MM.1S (cell line): ENCODE measurements at regions not wholly inside any gene's neighbourhood (a gene's known extent, or its start where the extent isn't known, plus 50 kb on each side); places are given as distances from the start of the nearest gene placed in this dataset.

ENCODE experiments used
- DNase-seq: peaks from one replicate; pipeline ENCODE4 v3.0.0-alpha.2; 2015
- H2AFZ ChIP-seq: fragments of 300-600 bp; sonication (generic); 2 replicates; pipeline ENCODE4 v1.6.0; 2016; ENCODE audit warnings: antibody characterized with exemption, low read length
- H3F3A ChIP-seq: fragments of 300-600 bp; sonication (generic); 2 replicates; pipeline ENCODE4 v1.6.1; 2016; ENCODE audit warnings: mild to moderate bottlenecking, antibody characterized with exemption, low read length, moderate library complexity, mixed read lengths; ENCODE audit not compliant: insufficient read depth
- H3K27ac ChIP-seq: fragments of 300-600 bp; sonication (generic); 2 replicates; pipeline ENCODE4 v1.5.1; 2016; ENCODE audit warnings: mild to moderate bottlenecking, low read length
- H3K27me3 ChIP-seq: fragments of 300-600 bp; sonication (generic); replicated peaks from 2 replicates; pipeline ENCODE4 v1.6.0; 2016; ENCODE audit warnings: low read length; ENCODE audit not compliant: insufficient read depth
- H3K36me3 ChIP-seq: fragments of 300-600 bp; sonication (generic); replicated peaks from 2 replicates; pipeline ENCODE4 v1.6.1; 2016; ENCODE audit warnings: mild to moderate bottlenecking, low read length, mixed read lengths; ENCODE audit not compliant: insufficient read depth
- H3K4me1 ChIP-seq: fragments of 300-600 bp; sonication (generic); 2 replicates; pipeline ENCODE4 v1.6.1; 2016; ENCODE audit warnings: low read length, mixed read lengths
- H3K4me2 ChIP-seq: fragments of 300-600 bp; sonication (generic); 2 replicates; pipeline ENCODE4 v1.6.0; 2016; ENCODE audit warnings: low read depth, low read length
- H3K4me3 ChIP-seq: fragments of 300-600 bp; sonication (generic); 2 replicates; pipeline ENCODE4 v1.5.1; 2016; ENCODE audit warnings: low read length, mixed read lengths
- H3K79me2 ChIP-seq: fragments of 300-600 bp; sonication (generic); 2 replicates; pipeline ENCODE4 v1.6.1; 2016; ENCODE audit warnings: mixed run types, low read length, mixed read lengths
- H3K9ac ChIP-seq: fragments of 300-600 bp; sonication (generic); 2 replicates; pipeline ENCODE4 v1.6.1; 2016; ENCODE audit warnings: low read length, mixed read lengths
- H3K9me2 ChIP-seq: fragments of 300-600 bp; sonication (generic); replicated peaks from 2 replicates; pipeline ENCODE4 v1.6.1; 2016; ENCODE audit warnings: mild to moderate bottlenecking, low read length, mixed read lengths; ENCODE audit not compliant: insufficient read depth
- H3K9me3 ChIP-seq: fragments of 300-600 bp; sonication (generic); replicated peaks from 2 replicates; pipeline ENCODE4 v1.6.1; 2016; ENCODE audit warnings: mild to moderate bottlenecking, low read length, mixed read lengths; ENCODE audit not compliant: insufficient read depth
- H4K20me1 ChIP-seq: fragments of 300-600 bp; sonication (generic); 2 replicates; pipeline ENCODE4 v1.6.1; 2016; ENCODE audit warnings: mild to moderate bottlenecking, low read length, moderate library complexity, mixed read lengths; ENCODE audit not compliant: insufficient read depth
- EZH2 ChIP-seq: fragments of 300-600 bp; sonication (generic); optimal IDR thresholded peaks from 2 replicates; pipeline ENCODE3; 2017; ENCODE audit warnings: low read depth, mild to moderate bottlenecking, antibody characterized with exemption, low read length, mixed read lengths
- EZH2phosphoT487 ChIP-seq: fragments of 300-600 bp; sonication (generic); IDR thresholded peaks from 2 replicates; pipeline ENCODE4 v1.6.1; 2018; ENCODE audit warnings: antibody characterized with exemption, low read length
- TF ChIP-seq, protein P1 (sequence below): fragments of 300-600 bp; sonication (generic); IDR thresholded peaks from 2 replicates; pipeline ENCODE4 v1.5.1; 2016; ENCODE audit warnings: antibody characterized with exemption, low read length, mixed read lengths

DNA sequence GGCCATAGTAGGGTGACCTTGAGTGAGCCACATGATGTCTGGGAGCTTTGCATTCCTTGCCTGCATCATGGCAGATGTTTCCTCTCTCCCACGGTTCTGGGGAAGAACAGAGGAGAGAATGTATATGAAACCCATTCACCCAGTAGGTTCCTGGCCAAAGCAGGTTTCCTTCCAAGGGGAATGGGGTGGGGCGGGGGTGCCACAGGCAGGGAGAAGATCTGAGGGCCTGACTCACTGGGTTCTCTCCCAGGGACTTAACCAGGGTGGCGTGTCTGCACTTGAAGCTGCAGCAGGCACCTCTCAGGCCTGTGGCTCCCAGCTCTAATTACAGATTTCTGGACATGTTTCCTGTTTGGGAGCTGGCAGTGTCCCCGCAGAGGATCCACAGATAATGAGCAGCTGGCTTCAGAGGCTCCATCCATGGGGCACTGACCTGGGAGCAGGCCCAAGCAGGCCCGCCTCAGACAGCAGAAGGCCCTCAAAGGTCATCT lies 50.2 kb upstream of the ZMIZ1 start:
- Histone ChIP-seq H3K36me3 (no peaks in the 10 kb centered on the region), H3K4me3 (no peak overlapping the region), H3F3A (peaks cover 7% of the 10 kb centered on the region), H3K9me2 (no peaks in the 10 kb centered on the region), H3K9ac (no peak overlapping the region), H3K27ac (no peak overlapping the region), H2AFZ (no peak overlapping the region), H3K4me2 (no peak overlapping the region), H3K27me3 (no peaks in the 10 kb centered on the region), H3K9me3 (no peaks in the 10 kb centered on the region), H4K20me1 (no peaks in the 10 kb centered on the region), H3K79me2 (no peaks in the 10 kb centered on the region), H3K4me1 (peaks cover 10% of the 10 kb centered on the region)
- TF ChIP-seq, protein P1, sequence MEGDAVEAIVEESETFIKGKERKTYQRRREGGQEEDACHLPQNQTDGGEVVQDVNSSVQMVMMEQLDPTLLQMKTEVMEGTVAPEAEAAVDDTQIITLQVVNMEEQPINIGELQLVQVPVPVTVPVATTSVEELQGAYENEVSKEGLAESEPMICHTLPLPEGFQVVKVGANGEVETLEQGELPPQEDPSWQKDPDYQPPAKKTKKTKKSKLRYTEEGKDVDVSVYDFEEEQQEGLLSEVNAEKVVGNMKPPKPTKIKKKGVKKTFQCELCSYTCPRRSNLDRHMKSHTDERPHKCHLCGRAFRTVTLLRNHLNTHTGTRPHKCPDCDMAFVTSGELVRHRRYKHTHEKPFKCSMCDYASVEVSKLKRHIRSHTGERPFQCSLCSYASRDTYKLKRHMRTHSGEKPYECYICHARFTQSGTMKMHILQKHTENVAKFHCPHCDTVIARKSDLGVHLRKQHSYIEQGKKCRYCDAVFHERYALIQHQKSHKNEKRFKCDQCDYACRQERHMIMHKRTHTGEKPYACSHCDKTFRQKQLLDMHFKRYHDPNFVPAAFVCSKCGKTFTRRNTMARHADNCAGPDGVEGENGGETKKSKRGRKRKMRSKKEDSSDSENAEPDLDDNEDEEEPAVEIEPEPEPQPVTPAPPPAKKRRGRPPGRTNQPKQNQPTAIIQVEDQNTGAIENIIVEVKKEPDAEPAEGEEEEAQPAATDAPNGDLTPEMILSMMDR, result no peak
- TF ChIP-seq EZH2, result no peak
- TF ChIP-seq EZH2phosphoT487, result no peak
- no peak for DNase-seq
